Type B pancreatic cell (in vitro differentiated cells): ENCODE measurements at regions not wholly inside any gene's neighbourhood (a gene's known extent, or its start where the extent isn't known, plus 50 kb on each side); places are given as distances from the start of the nearest gene placed in this dataset.
"Not testable (repeated sequence)": the region's sequence is repeated elsewhere in the genome, so short reads cannot be mapped to it uniquely, and the experiment has no call there.

Experiments used
- DNase-seq: peaks from one replicate; pipeline ENCODE4 v3.0.0; 2021; ENCODE audit warnings: mixed read lengths; ENCODE audit not compliant: unreplicated experiment; ENCODE audit errors: extremely low spot score
- H3K27ac Mint-ChIP-seq: 2 replicates; pipeline ENCODE4 v1.8.0; 2021; ENCODE audit warnings: mild to moderate bottlenecking, mixed read lengths
- H3K27me3 Mint-ChIP-seq: 2 replicates; pipeline ENCODE4 v1.8.0; 2021; ENCODE audit warnings: mixed read lengths
- H3K36me3 Mint-ChIP-seq: 2 replicates; pipeline ENCODE4 v1.8.0; 2021; ENCODE audit warnings: mixed read lengths
- H3K4me1 Mint-ChIP-seq: one replicate; pipeline ENCODE4 v1.8.0; 2021; ENCODE audit warnings: mixed read lengths; ENCODE audit not compliant: unreplicated experiment
- H3K4me3 Mint-ChIP-seq: 2 replicates; pipeline ENCODE4 v1.8.0; 2021; ENCODE audit warnings: mild to moderate bottlenecking, mixed read lengths
- H3K9me3 Mint-ChIP-seq: 2 replicates; pipeline ENCODE4 v1.8.0; 2021; ENCODE audit warnings: mixed read lengths
- TF ChIP-seq, protein P1 (sequence below): fragments of 200-600 bp; sonication (generic); conservative IDR thresholded peaks from 2 replicates; pipeline ENCODE4 v1.5.0; 2021; ENCODE audit warnings: antibody characterized with exemption, mild to moderate bottlenecking

DNA sequence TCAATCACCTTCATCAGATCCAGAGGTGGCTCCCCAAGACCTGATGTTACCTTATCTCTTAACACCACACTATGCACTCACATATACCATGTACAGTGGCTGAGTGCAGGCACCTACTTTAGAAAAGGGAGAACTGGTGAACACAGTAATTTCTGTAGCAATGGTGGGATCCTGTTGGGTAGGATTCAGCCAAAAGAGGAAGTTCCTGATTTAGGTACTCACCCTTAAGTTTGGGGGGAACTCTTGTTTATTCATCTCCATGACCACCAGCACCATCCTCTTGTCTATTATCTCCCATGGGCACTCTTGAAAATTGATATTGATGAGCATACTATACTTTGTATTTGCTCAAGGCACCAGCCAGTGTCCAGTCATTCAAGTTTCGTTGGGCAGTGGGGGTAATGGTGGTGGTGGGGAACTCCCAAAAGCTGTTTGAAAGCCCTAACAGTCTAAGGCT, 324.4 kb downstream of the LMO7 start:
- Mint-ChIP-seq H3K36me3 (no peaks in the 10 kb centered on the region), H3K27me3 (no peaks in the 10 kb centered on the region), H3K9me3 (peaks cover 3% of the 10 kb centered on the region), H3K27ac (no peak overlapping the region), H3K4me1 (no peaks in the 10 kb centered on the region), H3K4me3 (no peak overlapping the region)
- no peak for DNase-seq
- TF ChIP-seq, protein P1, sequence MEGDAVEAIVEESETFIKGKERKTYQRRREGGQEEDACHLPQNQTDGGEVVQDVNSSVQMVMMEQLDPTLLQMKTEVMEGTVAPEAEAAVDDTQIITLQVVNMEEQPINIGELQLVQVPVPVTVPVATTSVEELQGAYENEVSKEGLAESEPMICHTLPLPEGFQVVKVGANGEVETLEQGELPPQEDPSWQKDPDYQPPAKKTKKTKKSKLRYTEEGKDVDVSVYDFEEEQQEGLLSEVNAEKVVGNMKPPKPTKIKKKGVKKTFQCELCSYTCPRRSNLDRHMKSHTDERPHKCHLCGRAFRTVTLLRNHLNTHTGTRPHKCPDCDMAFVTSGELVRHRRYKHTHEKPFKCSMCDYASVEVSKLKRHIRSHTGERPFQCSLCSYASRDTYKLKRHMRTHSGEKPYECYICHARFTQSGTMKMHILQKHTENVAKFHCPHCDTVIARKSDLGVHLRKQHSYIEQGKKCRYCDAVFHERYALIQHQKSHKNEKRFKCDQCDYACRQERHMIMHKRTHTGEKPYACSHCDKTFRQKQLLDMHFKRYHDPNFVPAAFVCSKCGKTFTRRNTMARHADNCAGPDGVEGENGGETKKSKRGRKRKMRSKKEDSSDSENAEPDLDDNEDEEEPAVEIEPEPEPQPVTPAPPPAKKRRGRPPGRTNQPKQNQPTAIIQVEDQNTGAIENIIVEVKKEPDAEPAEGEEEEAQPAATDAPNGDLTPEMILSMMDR: no peak

DNA sequence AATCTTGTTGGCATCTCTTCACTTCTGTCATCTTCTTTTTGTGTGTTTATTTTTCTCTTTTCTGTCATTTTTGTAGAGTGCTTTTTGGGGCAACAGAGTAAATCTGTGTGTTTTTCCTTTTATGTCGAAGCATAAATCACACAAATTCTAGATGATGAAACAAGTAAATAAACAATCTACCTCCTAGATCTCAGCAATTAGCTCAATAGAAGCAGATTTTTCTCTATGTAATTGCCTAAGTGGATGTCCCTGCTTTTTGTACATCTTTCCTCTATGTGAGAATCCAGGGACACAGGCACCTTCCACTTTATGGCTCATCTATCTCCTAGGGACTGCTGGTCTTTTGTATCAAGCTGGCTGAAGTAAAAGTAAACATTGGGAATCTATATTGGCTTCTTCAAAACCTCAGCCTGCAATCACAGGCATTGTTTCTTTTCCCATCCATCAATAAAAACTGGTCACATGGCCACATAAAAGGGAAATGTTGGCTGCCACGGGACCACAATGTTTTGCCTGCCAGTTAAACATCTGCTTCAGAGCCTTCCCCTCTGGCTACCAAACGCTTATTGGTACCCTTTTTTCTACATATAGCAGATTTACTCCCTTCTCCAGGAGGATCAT, 323.8 kb downstream of the LMO7 start:
- DNase-seq: no peak
- no peaks in the 10 kb centered on the region for H3K4me1 Mint-ChIP-seq
- no peaks in the 10 kb centered on the region for H3K36me3 Mint-ChIP-seq
- TF ChIP-seq, protein P1: no peak
- no peak overlapping the region for H3K4me3 Mint-ChIP-seq
- H3K27ac Mint-ChIP-seq: no peak overlapping the region
- H3K27me3 Mint-ChIP-seq: no peaks in the 10 kb centered on the region
- H3K9me3 Mint-ChIP-seq: no peaks in the 10 kb centered on the region

DNA sequence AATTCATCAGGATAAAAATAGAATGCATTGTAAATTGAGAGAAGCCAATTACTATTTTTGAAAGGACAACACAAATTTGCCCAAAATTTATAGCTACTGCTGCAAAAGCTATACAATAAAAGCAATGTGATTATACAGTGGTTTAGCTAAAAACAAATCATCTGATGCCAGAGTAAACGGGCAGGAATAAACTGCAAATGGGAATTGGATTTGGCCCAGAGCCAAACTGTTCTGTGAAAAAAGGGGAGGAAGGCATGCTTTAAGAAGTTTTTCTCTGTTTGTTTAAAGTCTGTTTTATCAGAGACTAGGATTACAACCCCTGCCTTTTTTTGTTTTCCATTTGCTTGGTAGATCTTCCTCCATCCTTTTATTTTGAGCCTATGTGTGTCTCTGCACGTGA, 317.5 kb downstream of the LMO7 start:
- H3K27me3 Mint-ChIP-seq, DNase-seq, H3K4me3 Mint-ChIP-seq, H3K36me3 Mint-ChIP-seq, H3K27ac Mint-ChIP-seq, H3K9me3 Mint-ChIP-seq, H3K4me1 Mint-ChIP-seq: not testable (repeated sequence)

DNA sequence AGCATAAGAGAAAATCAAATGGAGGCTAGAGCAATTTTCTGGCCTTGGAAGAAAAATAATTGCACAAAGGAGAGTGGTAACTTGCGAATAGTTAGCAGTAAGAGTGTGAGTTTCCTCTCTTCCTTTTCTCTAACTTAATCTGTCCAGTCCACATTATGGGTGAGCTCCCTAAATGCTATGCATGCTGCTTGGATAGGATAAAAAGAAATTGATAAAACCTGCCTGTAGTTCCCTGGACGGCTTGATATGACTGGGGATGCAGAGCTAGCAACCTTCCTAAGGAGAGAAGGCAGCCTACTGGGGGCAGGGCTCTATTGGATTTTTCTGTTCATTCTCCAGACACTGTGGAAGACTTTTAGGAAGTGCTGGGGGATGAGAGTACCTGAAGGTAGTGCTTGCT, 311.3 kb downstream of the LMO7 start:
- Mint-ChIP-seq H3K9me3 (no peaks in the 10 kb centered on the region), H3K27ac (no peak overlapping the region), H3K27me3 (no peaks in the 10 kb centered on the region), H3K4me1 (peaks cover 8% of the 10 kb centered on the region), H3K36me3 (no peaks in the 10 kb centered on the region), H3K4me3 (no peak overlapping the region)
- TF ChIP-seq, protein P1: no peak
- no peak for DNase-seq

DNA sequence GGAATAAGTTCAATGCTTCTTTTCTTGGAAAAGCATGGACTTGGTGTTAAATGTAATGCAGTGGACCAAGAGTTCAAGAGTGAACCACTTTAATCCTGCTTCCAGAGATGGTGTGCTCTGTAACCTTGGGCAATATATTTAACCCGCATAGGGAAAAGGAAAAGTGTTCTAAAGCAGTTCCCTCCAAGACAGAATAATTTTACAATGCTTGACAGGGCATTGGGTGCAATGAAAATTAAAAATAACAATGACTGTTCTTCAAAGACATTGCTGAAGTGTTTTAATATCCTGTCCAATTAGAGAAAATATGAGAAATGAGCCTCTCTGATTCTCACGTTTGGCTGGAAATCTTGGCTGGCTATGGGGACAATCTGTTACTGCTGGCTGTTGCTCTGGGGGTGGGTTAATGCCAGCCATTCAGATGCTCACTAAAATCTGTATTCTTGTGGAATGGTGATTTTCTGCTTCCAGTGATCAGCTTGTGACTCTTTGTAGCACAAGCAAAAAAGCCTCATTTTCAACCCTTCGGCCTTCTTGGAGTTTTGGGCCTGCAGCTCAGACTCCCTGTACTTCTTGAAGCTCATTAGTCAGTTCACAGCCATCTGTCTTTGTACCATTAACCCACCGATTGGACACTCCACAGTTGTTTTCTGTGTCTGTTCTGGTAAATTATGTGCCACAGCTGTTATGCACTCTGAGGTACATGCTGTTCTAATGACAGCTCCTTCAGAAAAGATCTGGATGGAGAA, 310.6 kb downstream of the LMO7 start:
- H3K4me1 Mint-ChIP-seq: peaks cover 8% of the 10 kb centered on the region
- H3K27me3 Mint-ChIP-seq: no peaks in the 10 kb centered on the region
- TF ChIP-seq, protein P1: no peak
- no peak overlapping the region for H3K4me3 Mint-ChIP-seq
- no peaks in the 10 kb centered on the region for H3K36me3 Mint-ChIP-seq
- H3K27ac Mint-ChIP-seq: peak overlapping the region; percentile 17
- no peaks in the 10 kb centered on the region for H3K9me3 Mint-ChIP-seq
- DNase-seq: no peak

DNA sequence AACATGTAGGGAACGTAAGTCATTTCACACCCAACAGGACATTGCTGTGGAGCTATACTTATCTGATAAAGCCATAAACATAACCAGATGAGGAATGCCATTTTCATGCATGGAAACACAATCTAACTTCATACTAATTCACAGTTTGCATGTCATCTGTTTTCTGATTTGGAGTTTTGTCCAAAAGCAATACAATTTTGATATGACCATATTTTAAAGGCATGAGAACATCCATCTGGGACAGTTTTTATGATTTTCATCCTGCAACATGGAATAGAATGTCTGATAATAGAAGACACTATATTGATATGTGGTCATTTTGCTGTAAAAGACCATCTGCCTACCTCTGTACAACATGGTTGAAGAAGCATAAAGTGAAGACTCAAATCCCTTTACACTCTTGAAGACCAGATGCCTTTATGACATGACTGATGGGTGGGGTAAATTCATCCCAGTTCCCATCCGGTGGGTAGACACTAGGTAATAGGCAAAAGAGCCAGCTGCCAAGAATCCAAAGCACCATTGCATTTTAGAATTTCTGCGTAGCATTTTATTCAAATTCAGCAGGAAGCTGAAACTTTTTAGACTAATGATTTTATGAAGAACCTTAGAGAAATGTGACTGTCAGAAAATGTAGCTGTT, 309.8 kb downstream of the LMO7 start:
- Mint-ChIP-seq H3K27me3 (no peaks in the 10 kb centered on the region), H3K4me3 (no peak overlapping the region), H3K27ac (no peak overlapping the region), H3K4me1 (peaks cover 8% of the 10 kb centered on the region), H3K36me3 (no peaks in the 10 kb centered on the region), H3K9me3 (no peaks in the 10 kb centered on the region)
- no peak for DNase-seq
- TF ChIP-seq, protein P1: no peak
